IPS DF 4.7 (cell line): ENCODE measurements at regions not wholly inside any gene's neighbourhood (a gene's known extent, or its start where the extent isn't known, plus 50 kb on each side); places are given as distances from the start of the nearest gene placed in this dataset.
"Not testable (repeated sequence)": the region's sequence is repeated elsewhere in the genome, so short reads cannot be mapped to it uniquely, and the experiment has no call there.

Experiments used
- DNase-seq: peaks from one replicate; pipeline ENCODE4 v3.0.0-alpha.2; 2013; ENCODE audit warnings: low spot score; ENCODE audit errors: extremely low read depth

GRCh38 chr2:111316221-111316741 lies 195.6 kb downstream of the BCL2L11 start:
- DNase-seq = not testable (repeated sequence)

DNA sequence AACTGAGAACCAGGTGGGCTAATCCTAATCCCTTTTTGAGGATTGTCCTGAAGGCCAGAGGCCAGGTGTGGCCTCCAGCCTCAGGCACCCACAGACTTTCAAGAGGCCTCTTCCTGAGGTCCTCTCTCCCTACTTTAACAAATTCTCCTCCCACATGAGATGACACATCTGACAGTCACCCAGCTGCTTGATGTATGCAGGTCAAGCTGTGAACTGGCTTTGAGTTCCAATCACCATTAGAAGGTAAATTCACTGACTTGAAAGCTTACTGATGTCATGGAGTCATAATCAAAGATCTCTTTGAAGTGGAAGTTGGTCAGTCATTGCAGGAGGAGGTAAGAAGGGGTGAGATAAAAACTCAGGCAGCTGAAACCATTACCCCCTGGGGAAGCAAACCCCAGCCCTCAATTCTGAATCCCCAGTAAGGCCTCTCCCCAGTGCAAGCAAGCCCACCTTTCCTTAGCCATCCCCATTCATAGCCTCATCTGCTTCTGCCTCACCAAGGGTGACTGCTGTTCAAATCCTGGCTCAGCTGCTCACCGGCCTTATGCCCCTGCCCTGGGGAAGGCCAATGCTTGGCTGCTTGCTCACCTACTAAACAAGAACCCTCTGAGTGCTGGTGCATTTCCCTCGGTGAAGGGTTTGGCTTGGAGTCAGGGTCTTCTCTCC lies 196.3 kb downstream of the BCL2L11 start:
- DNase-seq = not testable (repeated sequence)

- not testable (repeated sequence) for DNase-seq
Measured at GRCh38 chr2:111319552-111319951, 198.8 kb downstream of the BCL2L11 start.

GRCh38 chr2:111320264-111320663 lies 199.6 kb downstream of the BCL2L11 start:
- DNase-seq = not testable (repeated sequence)

GRCh38 chr2:111320965-111321364 lies 200.3 kb downstream of the BCL2L11 start:
- DNase-seq = not testable (repeated sequence)

DNA sequence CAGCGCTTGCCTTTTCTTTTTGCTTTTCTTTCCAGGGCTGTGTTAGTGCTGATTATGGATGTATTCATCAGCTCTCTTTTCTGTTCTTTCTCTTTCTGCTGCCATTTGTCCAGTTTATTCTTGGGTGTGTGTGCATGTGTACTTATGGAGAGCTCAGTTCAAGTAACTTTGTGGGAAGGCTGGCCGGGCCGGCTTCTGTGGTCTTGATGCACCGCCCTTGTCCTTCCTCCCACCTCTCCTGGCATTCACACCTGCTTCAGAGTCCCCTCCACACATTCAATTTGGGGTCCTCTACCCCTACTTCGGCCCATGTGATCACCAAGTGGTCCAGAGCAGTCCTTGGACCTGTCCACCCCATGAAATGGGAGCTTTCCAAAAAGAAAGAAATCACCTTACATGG lies 202.7 kb downstream of the BCL2L11 start:
- DNase-seq = not testable (repeated sequence)

DNA sequence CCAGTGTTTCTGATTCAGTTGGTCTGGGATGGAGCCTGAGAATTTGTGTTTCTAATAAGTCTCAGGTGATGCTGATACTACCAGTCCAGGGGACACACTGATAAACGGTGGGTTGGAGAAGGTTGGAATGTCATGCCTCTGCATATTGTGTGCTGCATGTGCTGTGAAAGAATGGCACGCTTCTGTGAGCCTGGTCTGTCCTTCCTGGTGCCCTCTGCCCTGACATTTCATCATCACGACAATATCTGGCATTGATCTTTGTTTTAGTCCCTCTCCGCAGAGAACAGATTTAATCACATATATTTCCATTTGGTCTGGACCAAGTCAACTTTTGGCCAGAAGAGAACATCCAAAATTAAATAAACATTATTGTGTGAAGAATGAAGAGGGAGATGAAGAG lies 207.0 kb downstream of the BCL2L11 start:
- not testable (repeated sequence) for DNase-seq

GRCh38 chr2:111329309-111329708 lies 208.6 kb downstream of the BCL2L11 start:
- not testable (repeated sequence) for DNase-seq

DNA sequence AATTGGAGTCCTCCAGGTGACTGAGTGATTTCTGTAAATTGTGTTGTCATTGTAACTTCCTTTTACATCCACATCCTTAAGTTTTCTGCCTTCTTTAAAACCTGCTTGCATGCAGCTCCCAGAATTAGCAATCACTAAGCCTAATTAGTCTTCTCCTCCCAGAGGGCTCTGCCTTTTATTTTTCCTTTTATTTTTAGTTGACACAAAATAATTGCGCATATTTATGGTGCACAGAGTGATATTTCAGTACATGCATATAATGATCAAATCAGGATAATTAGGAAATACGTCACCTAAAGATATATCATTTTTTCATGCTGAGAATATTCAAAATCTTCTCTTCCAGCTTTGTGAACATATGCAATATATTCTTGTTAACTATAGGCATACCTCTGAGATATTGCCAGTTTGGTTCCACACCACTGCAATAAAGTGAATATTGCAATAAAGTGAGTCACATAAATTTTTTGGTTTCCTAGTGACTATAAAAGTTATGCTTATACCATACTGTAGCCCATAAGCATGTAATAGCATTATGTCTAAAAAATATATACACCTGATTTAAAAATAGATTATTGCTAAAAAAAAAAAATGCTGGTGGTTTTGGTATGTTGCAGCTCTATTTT lies 210.5 kb downstream of the BCL2L11 start:
- not testable (repeated sequence) for DNase-seq

DNA sequence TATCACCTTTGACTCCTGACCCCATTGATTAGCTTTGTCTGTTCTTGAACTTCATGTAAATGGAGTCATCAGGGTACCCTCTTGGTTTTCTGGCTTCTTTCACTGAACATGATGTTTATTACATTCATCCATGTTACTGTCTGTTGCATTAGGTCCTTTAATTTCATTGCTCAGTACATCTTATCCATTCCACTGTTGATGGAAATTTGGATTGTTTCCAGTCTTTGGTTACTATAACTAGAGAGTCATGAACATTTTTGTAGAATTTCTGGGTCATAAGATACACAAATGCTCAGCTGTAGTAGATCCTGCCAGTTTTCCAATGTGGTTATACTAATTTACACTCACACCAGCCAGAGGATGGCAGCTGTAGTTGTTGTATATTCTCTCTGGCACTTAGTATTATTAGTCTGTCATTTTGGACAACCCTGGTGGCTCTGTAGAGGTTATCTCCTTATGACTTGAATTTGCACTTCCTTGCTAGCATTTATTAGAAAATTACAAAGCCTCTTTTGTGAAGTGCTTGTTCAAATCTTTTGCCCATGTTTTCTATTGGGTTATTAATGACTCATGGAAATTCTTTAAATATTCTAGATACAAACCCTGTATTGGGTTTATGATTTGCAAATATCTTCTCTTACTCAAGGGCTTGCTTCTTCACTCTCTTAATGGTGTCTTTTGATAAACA lies 214.7 kb downstream of the BCL2L11 start:
- DNase-seq = not testable (repeated sequence)

DNA sequence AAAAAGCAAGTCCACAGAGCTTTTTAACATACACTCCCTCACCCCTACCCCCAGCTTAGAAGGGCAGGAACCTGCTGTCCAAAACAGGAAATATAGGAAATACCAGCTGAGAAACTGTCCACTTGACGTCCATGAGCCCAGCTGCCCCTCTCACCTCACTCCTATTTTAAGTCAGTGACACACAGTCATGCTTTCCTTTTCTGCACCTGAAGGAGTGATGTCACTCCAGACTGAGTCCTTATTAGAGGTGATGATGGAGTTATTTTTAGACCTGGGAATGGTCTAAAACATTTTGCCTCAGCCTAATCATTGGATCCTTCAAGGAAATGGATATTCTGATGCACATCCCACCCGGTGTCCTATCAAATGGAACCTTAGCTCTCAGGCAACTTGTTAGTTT lies 217.8 kb downstream of the BCL2L11 start:
- not testable (repeated sequence) for DNase-seq

DNA sequence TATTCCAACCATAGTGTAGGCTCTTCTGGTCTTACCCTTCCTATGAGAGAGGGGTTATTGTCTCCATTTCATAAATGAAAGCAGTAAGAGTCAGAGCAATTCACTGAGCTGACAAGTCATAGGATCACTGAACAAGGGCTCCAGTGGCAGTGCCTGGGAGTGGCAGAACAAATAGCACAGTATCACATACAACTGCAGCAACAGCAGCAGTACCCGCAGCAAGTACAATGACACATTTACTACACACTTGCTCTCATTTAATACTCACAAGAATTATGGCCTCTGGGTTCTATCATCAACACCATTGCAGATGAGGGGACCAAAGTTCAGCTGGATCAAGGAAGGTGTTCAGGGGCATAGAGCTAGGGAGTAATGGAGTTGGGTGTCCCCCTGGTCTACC lies 218.8 kb downstream of the BCL2L11 start:
- DNase-seq = not testable (repeated sequence)

DNA sequence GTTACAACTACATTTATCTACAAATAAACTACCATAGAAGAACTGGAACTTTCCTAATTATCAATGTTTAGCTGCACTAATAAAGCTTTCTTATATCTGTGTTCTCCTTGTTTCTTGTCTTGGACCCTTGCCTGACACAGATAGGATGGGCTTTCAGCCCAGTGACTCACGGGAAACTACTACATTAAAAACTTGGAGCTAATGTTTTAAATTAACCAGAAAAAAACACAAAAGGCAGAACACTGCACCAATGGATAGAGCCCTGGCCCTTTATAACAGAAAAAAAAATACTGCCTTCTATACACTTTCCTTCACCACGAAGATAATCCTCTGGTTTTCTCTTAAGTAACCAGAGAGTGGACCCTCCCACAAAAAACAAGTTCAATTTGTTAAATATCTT lies 223.9 kb downstream of the BCL2L11 start:
- DNase-seq = not testable (repeated sequence)

DNA sequence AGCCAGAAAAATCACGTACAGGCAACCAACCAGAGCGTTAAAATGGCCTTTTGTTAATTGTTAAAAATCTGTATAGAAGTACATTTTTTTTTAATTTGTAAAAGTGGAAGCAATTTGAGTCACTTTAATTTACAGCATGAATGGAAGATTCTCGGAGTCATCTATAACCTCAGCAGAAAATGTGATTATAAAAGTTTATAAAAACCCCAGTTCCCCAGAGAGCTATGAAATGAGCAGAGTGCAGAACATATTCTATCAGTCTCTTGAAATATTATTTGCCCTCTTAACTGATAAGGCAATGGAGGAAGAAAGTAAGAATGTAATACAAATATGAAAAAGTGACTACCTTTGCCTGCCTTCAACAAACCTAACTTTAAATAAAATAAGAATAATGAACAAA lies 224.7 kb downstream of the BCL2L11 start:
- DNase-seq = not testable (repeated sequence)

DNA sequence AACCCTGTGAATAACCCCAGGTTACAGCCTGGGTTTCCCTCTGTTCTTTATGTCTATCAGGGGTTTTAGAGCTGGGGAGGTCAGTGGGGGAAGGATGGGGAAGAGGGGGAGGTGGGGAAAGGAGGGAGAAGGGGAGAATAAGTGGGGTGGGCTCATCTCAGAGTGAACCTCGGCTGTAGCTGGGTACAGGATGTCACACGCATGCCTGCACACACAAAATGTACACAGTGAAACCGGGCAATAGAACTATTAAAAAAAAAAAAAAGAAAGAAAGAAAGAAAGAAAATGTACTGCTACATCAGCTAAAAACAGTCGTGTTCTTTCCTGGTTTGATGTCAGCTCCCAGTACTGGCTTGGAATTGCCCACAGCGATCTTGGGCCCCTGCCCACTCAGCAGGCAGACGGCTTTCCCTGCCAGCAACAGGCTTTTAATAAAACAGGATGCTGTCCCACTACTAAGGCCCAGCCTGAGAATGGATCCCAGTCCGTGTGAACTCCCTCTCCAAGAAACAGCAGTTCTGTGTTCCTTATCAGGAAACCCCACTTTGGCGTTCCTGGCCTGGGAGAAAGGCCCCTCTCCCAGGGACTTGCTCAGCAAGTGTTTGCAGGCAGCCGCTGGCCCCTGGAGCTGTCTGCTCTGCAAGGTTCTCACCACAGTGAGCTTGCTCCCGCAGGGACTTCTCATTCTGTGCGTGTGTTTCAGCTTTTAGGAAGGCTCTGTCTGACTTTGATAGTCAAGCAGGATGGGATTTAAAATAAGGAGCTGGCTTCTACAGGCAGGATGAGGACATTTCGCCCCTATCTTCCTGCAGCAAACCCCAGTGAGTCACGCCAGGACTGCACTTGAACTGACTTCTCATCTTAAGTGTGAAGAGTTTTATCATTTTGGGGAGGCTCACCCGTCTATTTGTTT lies 225.6 kb downstream of the BCL2L11 start:
- not testable (repeated sequence) for DNase-seq

- not testable (repeated sequence) for DNase-seq
Measured at GRCh38 chr2:111347695-111348094, 227.0 kb downstream of the BCL2L11 start.

- not testable (repeated sequence) for DNase-seq
Measured at GRCh38 chr2:111348316-111348715, 227.6 kb downstream of the BCL2L11 start.

GRCh38 chr2:111355022-111355817 lies 234.5 kb downstream of the BCL2L11 start:
- DNase-seq = not testable (repeated sequence)

DNA sequence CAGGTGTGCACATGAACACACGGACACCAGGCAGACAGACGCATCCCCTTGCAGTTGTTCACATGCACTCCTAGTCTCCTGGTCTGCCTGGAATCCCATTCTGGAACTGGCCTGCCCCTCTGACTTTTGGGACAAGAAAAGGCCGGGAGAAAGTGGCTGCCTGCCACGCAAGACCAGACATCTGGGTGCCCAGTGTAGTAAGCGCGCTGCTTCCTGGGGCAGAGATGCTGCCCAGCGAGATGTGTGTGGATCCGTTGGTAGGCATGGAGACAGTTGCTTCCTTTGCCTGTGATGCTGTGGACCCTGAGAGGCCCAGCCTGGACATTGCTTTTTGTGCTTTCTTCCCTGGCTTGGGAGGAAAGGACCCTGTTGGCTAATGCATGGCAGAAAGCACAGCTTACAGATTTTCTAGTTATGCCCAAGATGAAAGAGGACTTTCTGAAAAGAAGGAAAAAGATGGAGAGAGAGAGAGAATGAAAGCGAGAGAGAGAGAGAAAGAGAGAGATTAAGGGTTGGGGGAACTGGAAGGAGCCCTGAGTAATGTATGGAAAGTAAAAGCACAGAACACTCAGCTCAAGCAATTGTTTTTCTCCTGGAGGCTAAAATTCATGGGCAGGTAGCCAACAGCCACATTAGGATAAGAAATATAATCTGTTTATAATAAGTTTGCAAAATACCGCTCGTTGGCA lies 235.3 kb downstream of the BCL2L11 start:
- DNase-seq = not testable (repeated sequence)
